ENCODE measurements at regions not wholly inside any gene's neighbourhood (a gene's known extent, or its start where the extent isn't known, plus 50 kb on each side); places are given as distances from the start of the nearest gene placed in this dataset.
"Not testable (repeated sequence)": the region's sequence is repeated elsewhere in the genome, so short reads cannot be mapped to it uniquely, and the experiment has no call there.

DNA sequence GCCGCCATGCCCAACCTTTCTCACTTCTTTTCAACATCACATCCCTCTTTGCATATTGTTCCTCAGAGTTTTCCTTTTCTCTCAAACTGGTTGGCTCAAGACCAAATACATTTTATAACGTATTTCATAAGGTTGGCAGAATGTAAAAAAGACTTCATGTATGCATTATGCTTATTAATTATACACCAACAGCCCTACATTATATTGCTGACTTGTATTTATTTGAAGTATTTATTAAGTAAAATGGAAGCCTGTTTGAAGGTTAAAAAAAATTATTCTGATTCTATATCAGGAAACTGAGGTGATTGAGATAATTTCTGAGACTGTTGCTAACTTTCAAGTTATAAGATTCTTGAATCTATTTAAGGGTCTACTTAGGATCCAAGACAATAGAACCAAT lies 208.0 kb upstream of the KCNH7 start:
- no peak for DNase-seq

DNA sequence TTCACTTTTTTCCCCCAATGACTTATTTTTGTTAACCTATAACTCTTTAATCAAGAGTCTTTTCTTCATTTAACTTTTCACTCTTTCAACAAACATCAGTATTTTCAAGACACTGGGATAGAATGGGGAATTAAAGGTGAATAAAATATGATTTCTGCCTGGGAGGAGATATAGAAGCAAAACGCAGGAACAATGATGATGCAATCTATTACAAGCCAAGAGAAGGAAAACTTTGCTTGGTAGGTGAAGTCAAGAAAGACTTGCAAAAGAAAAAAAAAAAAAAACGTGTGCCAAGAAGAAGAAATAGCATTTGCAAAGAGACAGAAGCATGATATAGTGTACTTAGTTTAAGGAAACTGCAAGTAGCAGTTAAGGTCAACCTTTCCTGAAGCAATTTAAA lies 207.3 kb upstream of the KCNH7 start:
- no peak for DNase-seq

DNA sequence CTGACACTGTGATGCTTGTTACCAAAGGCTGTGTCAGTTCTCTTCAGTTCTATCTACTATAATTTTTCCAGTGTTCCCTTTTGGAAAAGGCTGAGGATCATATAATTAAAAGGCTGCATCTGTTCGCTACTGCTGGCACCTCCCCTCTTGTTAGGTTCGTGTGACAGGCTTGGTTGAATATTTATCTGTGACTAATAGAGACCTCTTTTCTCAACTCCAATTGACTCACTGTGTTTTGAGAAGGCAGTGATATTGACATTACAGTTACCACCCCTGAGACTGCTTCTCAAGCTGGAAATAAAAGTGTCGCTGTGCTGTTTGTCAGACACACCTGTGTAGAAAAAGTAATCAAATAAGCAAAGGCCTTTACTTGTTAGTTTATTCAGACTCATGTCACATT lies 205.5 kb upstream of the KCNH7 start:
- DNase-seq: no peak

- no peak for DNase-seq
Observed at GRCh38 chr2:163043201-163043600, 204.6 kb upstream of the KCNH7 start.

DNA sequence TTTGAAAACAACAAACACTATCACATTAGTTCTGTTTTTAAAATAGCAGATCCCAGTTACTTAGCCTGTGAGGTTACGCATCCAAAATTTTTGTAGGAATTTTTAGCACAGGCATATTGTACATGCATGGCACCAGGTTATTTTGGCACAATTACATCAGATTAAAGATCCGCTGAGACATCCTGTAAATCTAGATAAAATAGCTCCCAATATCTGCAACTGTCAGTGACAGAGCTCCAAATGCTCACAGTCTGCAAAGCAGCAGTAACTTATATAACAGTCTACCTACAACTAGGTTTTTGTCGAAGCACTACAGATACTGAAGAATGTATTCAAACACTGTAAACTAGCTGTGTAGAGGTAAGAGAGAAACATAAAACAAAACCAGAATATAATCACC lies 200.7 kb upstream of the KCNH7 start:
- DNase-seq: no peak

DNA sequence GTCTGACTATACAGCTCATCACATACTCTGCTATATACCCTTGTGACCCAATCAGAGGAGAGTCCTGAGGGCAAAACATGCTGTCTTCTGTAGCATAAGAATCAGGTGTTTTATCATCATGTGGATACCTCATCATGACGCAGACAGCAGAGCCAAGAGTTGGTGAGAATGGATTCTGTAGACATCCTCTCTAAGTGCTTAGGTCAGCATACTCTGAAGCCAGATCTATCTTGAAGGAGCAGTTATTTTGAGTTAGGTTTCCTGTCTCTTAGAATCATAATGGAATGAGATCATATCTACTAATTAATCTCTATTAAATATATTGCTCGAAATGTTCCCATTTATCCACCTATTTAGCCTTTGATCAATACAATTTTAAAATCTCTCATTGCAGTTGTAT lies 190.2 kb upstream of the KCNH7 start:
- no peak for DNase-seq

DNA sequence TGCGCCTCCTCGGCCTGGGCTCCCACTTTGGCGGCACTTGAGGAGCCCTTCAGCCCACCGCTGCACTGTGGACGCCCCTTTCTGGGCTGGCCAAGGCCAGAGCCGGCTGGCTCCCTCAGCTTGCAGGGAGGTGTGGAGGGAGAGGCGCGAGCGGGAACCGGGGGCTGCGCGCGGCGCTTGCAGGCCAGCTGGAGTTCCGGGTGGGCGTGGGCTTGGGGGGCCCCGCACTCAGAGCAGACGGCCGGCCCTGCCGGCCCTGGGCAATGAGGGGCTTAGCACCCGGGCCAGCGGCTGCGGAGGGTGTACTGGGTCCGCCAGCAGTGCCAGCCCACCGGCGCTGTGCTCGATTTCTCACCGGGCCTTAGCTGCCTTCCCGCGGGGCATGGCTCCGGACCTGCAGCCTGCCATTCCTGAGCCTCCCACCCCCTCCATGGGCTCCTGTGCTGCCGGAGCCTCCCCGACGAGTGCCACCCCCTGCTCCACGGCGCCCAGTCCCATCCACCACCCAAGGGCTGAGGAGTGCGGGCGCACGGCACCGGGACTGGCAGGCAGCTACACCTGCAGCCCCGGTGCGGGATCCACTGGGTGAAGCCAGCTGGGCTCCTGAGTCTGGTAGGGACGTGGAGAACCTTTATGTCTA lies 187.7 kb upstream of the KCNH7 start:
- not testable (repeated sequence) for DNase-seq

DNA sequence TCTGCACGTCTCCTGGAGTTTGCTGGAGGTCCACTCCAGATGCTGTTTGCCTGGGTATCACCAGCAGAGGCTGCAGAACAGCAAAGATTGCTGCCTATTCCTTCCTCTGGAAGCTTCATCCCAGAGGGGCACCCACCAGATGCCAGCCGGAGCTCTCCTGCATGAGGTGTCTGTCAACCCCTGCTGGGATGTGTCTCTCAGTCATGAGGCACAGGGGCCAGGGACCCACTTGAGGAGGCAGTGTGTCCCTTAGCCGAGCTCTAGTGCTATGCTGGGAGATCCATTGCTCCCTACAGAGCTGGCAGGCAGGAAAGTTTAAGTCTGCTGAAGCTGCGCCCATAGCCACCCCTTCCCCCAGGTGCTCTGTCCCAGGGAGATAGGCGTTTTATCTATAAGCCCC lies 178.3 kb upstream of the KCNH7 start:
- not testable (repeated sequence) for DNase-seq

DNA sequence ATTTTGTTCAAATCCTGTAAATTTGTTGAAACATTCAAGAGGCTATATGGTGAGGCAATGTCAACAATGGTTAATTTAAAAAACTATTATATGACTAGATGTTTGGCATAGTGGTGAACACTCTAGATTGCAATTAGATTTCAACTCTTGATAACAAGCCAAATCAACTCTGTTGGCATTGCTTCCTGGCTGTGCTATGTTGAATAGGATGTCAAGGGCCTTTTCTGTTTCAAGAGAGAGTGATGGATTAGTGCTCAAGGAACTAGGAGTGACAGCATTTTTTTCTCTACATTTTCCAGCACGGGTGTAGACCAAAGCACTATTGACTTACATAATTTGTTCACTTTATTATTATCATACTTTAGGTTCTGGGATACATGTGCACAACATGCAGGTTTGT lies 172.4 kb upstream of the KCNH7 start:
- DNase-seq: no peak

DNA sequence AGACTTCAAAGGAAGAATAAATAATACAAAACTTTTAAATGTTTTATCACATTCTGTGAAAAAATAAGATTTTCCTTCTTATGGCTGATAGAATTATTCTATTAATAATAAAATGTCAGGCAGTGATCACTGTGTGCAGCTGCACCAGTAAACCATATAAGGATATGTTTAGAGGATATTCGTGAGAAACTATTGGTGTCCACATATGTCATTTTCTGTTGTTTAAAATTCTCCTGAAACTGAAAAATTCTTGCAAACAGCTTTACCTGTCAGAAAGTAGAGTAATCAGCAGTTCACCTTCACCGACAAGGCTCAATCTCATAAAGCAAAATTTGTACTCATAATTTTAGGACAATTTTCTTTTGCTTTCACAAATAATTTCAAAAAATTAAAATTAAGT lies 170.1 kb upstream of the KCNH7 start:
- no peak for DNase-seq

GRCh38 chr2:162994718-162995117 lies 156.2 kb upstream of the KCNH7 start:
- DNase-seq: no peak

DNA sequence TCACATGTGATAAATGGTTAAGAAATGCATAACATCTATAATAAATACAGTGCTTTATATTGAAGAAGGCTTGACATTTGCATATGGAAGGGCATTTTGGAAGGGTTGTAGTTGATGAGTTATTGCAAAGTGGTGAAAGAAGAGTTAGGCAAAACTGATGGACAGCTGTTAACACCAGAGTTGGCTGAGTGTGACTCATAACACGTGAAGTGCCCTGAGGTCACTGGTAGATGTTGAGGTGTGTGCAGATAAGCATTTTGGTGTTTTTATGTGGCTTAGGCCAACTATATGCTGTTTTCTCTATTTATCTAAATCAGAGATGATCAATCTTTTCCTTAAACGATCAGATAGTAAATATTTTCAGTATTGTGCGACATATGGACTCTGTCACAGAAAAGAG lies 154.3 kb upstream of the KCNH7 start:
- no peak for DNase-seq

DNA sequence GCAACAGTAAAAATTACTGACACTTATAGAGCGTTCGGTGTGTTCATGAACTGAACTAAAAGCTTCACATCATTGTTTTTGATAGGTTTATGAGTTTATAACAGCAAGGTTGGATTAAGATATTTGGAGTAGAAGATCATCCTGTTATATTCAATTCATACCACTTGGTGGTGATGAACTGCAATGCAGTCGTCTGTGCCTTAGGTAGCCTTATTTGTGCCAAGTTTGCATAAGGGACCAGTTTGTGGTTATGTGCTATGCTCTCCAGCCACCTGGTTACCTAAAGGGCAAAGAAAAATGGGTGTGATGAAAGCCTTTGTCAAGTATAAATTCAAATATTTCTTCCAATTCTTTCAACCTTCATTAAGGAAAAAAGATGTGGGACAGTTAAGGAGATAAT lies 150.9 kb upstream of the KCNH7 start:
- no peak for DNase-seq

- no peak for DNase-seq
Observed at GRCh38 chr2:162974771-162975170, 136.2 kb upstream of the KCNH7 start.

DNA sequence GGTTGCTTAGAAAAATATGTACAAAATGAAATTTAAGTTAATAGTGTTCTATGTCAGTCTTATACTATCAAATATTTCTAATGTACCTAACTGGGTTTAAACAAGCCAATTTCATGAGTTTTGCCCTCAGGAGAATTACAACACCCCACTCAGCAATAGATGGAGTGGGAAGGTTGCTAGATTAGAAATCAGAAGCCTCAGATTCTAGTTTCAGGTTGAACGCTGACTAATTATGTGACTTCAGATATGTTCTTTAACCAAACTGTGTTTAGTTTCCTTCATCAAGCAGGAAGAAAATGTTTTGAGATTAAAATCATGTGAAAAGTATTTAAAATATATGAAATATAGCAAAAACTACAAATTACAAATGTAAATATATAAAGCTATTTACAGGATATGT lies 133.8 kb upstream of the KCNH7 start:
- DNase-seq: peak; percentile 13

- no peak for DNase-seq
Observed at GRCh38 chr2:162968306-162968705, 129.7 kb upstream of the KCNH7 start.

GRCh38 chr2:162967811-162968210 lies 129.2 kb upstream of the KCNH7 start:
- DNase-seq: no peak

- DNase-seq: no peak
Observed at GRCh38 chr2:162967147-162967546, 128.6 kb upstream of the KCNH7 start.

- no peak for DNase-seq
Observed at GRCh38 chr2:162965191-162965590, 126.6 kb upstream of the KCNH7 start.

DNA sequence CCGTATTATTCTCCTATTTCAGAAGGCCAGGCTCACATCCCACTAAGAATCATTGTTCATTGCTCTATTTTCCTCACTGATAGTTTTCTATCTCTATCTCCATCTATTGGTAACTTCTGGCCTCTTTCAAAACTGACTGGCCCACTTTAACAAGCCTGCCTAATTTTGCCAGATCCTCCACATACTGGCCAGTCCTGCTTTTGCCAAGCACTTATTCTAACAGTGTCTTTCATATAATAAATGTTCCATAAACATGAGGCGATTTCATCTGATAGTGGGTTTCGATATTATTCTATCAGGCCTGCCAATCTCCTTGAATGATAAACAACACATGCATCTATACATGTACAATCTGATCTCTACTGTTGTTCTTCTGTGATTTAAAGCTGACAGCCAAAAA lies 125.9 kb upstream of the KCNH7 start:
- DNase-seq: no peak

DNA sequence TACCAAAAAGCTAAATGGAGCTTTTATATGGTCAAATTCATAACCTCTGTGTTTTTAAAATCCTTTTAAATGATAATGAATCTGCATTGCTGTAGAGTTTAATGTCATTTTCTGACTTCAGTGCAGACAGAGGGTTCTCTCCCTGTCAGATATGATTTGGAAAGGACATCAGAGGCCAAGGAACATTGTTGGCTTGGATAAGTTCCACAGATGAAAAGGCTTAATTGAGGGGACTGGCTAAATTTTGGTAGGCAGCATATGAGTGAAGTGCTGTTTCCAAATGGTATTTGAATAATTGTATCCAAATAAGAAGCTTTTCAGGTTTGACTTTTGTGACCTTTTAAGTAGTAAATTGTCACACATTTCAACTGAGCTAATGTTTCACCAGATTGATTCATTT lies 124.6 kb upstream of the KCNH7 start:
- DNase-seq: no peak

DNA sequence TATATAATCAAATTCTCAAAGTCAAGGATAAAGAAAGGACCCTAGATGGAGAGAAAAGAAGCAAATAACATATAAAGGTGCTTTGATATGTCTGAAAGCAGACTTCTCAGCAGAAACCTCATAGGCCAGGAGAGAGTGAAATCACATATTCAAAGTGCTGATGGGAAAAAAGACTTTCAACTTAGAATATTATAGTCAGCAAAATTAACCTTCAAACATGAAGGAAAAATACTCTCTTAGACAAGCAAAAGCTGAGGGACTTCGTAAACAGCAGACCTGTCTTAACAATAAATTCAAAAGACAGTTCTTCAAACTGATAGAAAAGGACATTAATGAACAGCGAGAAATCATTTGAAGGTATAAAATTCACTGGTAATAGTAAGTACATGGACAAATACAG lies 107.2 kb upstream of the KCNH7 start:
- no peak for DNase-seq

GRCh38 chr2:162938387-162938786 lies 99.8 kb upstream of the KCNH7 start:
- DNase-seq: no peak

GRCh38 chr2:162934191-162934590 lies 95.6 kb upstream of the KCNH7 start:
- no peak for DNase-seq

DNA sequence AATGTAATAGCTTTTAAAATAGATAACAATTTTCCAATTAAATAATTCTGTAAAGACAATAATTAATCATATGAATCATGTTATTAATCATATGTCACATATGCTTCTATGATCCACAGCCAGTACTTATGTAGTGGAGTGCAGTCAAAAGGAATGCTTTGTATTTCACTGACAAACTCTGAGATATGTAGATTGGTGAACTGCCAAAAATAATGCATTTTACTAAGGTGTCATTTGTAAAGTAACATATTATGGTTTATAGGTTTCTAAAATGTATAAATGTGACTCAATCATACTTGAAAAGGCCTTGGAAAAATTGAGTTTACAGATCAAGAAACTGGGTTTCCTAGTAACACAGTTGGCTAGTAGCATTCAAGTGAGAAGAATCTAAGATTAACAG lies 93.8 kb upstream of the KCNH7 start:
- DNase-seq: no peak

- DNase-seq: no peak
Observed at GRCh38 chr2:162929571-162929970, 91.0 kb upstream of the KCNH7 start.

Data from activated CD4-positive, alpha-beta T cell treated with anti-CD3 and anti-CD28 coated beads, Interleukin-10, Interleukin-2, amounts not matched to agents 100 ng/mL and 50 ng/mL, durations not matched to agents 16 hours and 8 hours (primary cell).